ENCODE measurements at regions not wholly inside any gene's neighbourhood (a gene's known extent, or its start where the extent isn't known, plus 50 kb on each side); places are given as distances from the start of the nearest gene placed in this dataset.

GRCh38 chr20:51119914-51120313 is 97.0 kb upstream of the KCNG1 start:
- TF ChIP-seq CTCF (IDR thresholded peaks at IDR 0.05; ENCODE audit: insufficient read depth, low read depth, low read length, missing control alignments), result no peak

GRCh38 chr20:51118985-51119527 is 96.1 kb upstream of the KCNG1 start:
- no peak for DNase-seq (ENCODE audit: low read depth)
- TF ChIP-seq CTCF (IDR thresholded peaks at IDR 0.05; ENCODE audit: insufficient read depth, low read depth, low read length, missing control alignments), result no peak
- H3K4me3 ChIP-seq (ENCODE audit: low read depth, low read length), result no peak overlapping the region

More at GRCh38 chr20:51119914-51120313, 97.0 kb upstream of the KCNG1 start:
- DNase-seq (ENCODE audit: low read depth), result no peak
- H3K4me3 ChIP-seq (ENCODE audit: low read depth, low read length), result no peak overlapping the region

GRCh38 chr20:51118216-51118615 is 95.3 kb upstream of the KCNG1 start:
- no peak overlapping the region for H3K4me3 ChIP-seq (ENCODE audit: low read depth, low read length)
- DNase-seq (ENCODE audit: low read depth), result no peak
- no peak for TF ChIP-seq CTCF (IDR thresholded peaks at IDR 0.05; ENCODE audit: insufficient read depth, low read depth, low read length, missing control alignments)

GRCh38 chr20:51116765-51117686 is 94.1 kb upstream of the KCNG1 start:
- DNase-seq (ENCODE audit: low read depth), result no peak
- no peak for TF ChIP-seq CTCF (IDR thresholded peaks at IDR 0.05; ENCODE audit: insufficient read depth, low read depth, low read length, missing control alignments)
- H3K4me3 ChIP-seq (ENCODE audit: low read depth, low read length), result no peak overlapping the region

- no peak overlapping the region for H3K4me3 ChIP-seq (ENCODE audit: low read depth, low read length)
- DNase-seq (ENCODE audit: low read depth), result no peak
- no peak for TF ChIP-seq CTCF (IDR thresholded peaks at IDR 0.05; ENCODE audit: insufficient read depth, low read depth, low read length, missing control alignments)
Measured at GRCh38 chr20:51111290-51111689, 88.4 kb upstream of the KCNG1 start.

- no peak overlapping the region for H3K4me3 ChIP-seq (ENCODE audit: low read depth, low read length)
- TF ChIP-seq CTCF (IDR thresholded peaks at IDR 0.05; ENCODE audit: insufficient read depth, low read depth, low read length, missing control alignments), result no peak
- DNase-seq (ENCODE audit: low read depth), result no peak
Measured at GRCh38 chr20:51108638-51109363, 85.9 kb upstream of the KCNG1 start.

All from GM12865 (cell line).